ENCODE measurements at regions not wholly inside any gene's neighbourhood (a gene's known extent, or its start where the extent isn't known, plus 50 kb on each side); places are given as distances from the start of the nearest gene placed in this dataset.
"Not testable (repeated sequence)": the region's sequence is repeated elsewhere in the genome, so short reads cannot be mapped to it uniquely, and the experiment has no call there.

GRCh38 chr4:184335520-184335919 is 117.8 kb upstream of the ENPP6 start:
- DNase-seq (ENCODE audit: low read depth) = no peak

GRCh38 chr4:184333446-184333845 is 115.8 kb upstream of the ENPP6 start:
- not testable (repeated sequence) for DNase-seq (ENCODE audit: low read depth)

- no peak for DNase-seq (ENCODE audit: low read depth)
These were observed 113.8 kb upstream of the ENPP6 start for GRCh38 chr4:184331268-184331995.

- not testable (repeated sequence) for DNase-seq (ENCODE audit: low read depth)
These were observed 112.9 kb upstream of the ENPP6 start for GRCh38 chr4:184330517-184331094.

GRCh38 chr4:184329659-184330400 is 112.2 kb upstream of the ENPP6 start:
- no peak for DNase-seq (ENCODE audit: low read depth)

GRCh38 chr4:184329235-184329634 is 111.6 kb upstream of the ENPP6 start:
- no peak for DNase-seq (ENCODE audit: low read depth)

- DNase-seq (ENCODE audit: low read depth) = no peak
These were observed 110.5 kb upstream of the ENPP6 start for GRCh38 chr4:184328022-184328736.

GRCh38 chr4:184324939-184325477 is 107.3 kb upstream of the ENPP6 start:
- DNase-seq (ENCODE audit: low read depth) = no peak

GRCh38 chr4:184322328-184323025 is 104.8 kb upstream of the ENPP6 start:
- DNase-seq (ENCODE audit: low read depth) = no peak

GRCh38 chr4:184320631-184321030 is 103.0 kb upstream of the ENPP6 start:
- DNase-seq (ENCODE audit: low read depth) = no peak

GRCh38 chr4:184318852-184319251 is 101.2 kb upstream of the ENPP6 start:
- DNase-seq (ENCODE audit: low read depth) = no peak

- DNase-seq (ENCODE audit: low read depth) = no peak
These were observed 99.7 kb upstream of the ENPP6 start for GRCh38 chr4:184317234-184317918.

- DNase-seq (ENCODE audit: low read depth) = no peak
These were observed 99.1 kb upstream of the ENPP6 start for GRCh38 chr4:184316821-184317220.

GRCh38 chr4:184315675-184316359 is 98.1 kb upstream of the ENPP6 start:
- DNase-seq (ENCODE audit: low read depth) = no peak

- no peak for DNase-seq (ENCODE audit: low read depth)
These were observed 96.3 kb upstream of the ENPP6 start for GRCh38 chr4:184313702-184314659.

- no peak for DNase-seq (ENCODE audit: low read depth)
These were observed 95.4 kb upstream of the ENPP6 start for GRCh38 chr4:184313058-184313581.

- DNase-seq (ENCODE audit: low read depth) = no peak
These were observed 94.5 kb upstream of the ENPP6 start for GRCh38 chr4:184312126-184312525.

GRCh38 chr4:184310881-184311709 is 93.4 kb upstream of the ENPP6 start:
- DNase-seq (ENCODE audit: low read depth) = no peak
